Thyroid gland (tissue), 4 donors: ENCODE measurements at regions not wholly inside any gene's neighbourhood (a gene's known extent, or its start where the extent isn't known, plus 50 kb on each side); places are given as distances from the start of the nearest gene placed in this dataset.

Experiments used
- POLR2A ChIP-seq, 2 donors: fragments of 450-650 bp; IDR thresholded peaks; one replicate each; pipeline ENCODE4 v1.6.1; 2017; ENCODE audit warnings: antibody characterized with exemption in 2 of 2, mild to moderate bottlenecking in 2 of 2, moderate library complexity in 1 of 2
- TF ChIP-seq, protein P1 (sequence below), 6 experiments: fragments of 200-600 bp in 3 of 6; fragments of 450-650 bp in 3 of 6; sonication (generic) in 3 of 6; IDR thresholded peaks; one replicate each; pipeline ENCODE4 v1.5.1; 2016 to 2019; ENCODE audit warnings: antibody characterized with exemption in 6 of 6, mild to moderate bottlenecking in 2 of 6, inconsistent platforms in 1 of 6, moderate library complexity in 1 of 6

DNA sequence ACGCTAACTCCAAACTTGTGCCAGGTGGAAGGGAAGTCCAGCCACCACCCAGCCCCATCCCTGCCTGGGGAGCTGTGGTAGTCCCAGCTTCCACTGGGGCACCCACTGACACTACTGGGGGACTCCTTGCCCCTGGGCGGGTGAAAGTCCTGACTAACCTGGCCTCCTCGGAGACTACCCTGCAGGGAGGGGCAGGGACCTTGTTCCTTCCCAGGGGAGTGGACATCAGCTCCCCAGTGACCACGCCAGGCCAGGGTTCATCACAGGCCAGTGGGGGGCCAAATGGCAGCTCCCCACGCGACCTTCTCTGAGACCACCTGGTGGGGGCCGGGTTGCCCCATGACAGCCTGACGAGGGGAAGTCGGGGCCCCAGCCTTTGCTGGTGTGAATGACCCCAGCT is 420.0 kb upstream of the SALL3 start:
- TF ChIP-seq POLR2A (IDR thresholded peaks at IDR 0.05): no peak
- TF ChIP-seq, protein P1, sequence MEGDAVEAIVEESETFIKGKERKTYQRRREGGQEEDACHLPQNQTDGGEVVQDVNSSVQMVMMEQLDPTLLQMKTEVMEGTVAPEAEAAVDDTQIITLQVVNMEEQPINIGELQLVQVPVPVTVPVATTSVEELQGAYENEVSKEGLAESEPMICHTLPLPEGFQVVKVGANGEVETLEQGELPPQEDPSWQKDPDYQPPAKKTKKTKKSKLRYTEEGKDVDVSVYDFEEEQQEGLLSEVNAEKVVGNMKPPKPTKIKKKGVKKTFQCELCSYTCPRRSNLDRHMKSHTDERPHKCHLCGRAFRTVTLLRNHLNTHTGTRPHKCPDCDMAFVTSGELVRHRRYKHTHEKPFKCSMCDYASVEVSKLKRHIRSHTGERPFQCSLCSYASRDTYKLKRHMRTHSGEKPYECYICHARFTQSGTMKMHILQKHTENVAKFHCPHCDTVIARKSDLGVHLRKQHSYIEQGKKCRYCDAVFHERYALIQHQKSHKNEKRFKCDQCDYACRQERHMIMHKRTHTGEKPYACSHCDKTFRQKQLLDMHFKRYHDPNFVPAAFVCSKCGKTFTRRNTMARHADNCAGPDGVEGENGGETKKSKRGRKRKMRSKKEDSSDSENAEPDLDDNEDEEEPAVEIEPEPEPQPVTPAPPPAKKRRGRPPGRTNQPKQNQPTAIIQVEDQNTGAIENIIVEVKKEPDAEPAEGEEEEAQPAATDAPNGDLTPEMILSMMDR (IDR thresholded peaks at IDR 0.05): no peak
